Vagina (tissue), 2 donors: ENCODE measurements at regions not wholly inside any gene's neighbourhood (a gene's known extent, or its start where the extent isn't known, plus 50 kb on each side); places are given as distances from the start of the nearest gene placed in this dataset.

ENCODE experiments used
- POLR2AphosphoS5 ChIP-seq, 2 donors: sonication (generic); formaldehyde crosslinking; IDR thresholded peaks; one replicate each; pipeline ENCODE4 v1.9.0; 2017; ENCODE audit warnings: antibody characterized with exemption in 2 of 2, mild to moderate bottlenecking in 2 of 2, low read depth in 1 of 2; ENCODE audit not compliant: insufficient read depth in 1 of 2
- TF ChIP-seq, protein P1 (sequence below), 3 experiments: fragments of 450-650 bp in 2 of 3; fragments of 200-600 bp in 1 of 3; sonication (generic) in 1 of 3; IDR thresholded peaks; one replicate each; pipeline ENCODE4 v1.5.1; 2017 to 2019; ENCODE audit warnings: antibody characterized with exemption in 3 of 3, mild to moderate bottlenecking in 2 of 3, moderate library complexity in 2 of 3

DNA sequence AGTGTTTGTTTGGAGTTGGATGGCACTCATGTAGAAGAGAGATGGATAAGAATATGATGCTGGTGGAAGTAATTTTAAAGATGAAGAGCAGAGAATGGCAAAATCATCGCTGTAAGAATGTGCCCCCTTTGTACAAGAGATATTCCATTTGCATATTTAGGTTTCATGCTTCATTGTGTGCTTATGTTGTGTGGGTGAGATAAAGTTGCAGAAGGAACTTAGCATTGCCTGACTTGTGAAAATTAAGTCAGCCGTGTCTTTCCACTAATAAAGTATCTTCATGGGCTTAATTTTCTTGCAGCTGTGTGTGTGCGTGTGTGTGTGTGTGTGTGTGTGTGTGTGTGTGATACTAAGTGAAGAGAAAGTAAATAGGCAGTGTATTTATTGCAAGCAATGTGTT is 381.9 kb downstream of the OTUD1 start:
- TF ChIP-seq, protein P1, sequence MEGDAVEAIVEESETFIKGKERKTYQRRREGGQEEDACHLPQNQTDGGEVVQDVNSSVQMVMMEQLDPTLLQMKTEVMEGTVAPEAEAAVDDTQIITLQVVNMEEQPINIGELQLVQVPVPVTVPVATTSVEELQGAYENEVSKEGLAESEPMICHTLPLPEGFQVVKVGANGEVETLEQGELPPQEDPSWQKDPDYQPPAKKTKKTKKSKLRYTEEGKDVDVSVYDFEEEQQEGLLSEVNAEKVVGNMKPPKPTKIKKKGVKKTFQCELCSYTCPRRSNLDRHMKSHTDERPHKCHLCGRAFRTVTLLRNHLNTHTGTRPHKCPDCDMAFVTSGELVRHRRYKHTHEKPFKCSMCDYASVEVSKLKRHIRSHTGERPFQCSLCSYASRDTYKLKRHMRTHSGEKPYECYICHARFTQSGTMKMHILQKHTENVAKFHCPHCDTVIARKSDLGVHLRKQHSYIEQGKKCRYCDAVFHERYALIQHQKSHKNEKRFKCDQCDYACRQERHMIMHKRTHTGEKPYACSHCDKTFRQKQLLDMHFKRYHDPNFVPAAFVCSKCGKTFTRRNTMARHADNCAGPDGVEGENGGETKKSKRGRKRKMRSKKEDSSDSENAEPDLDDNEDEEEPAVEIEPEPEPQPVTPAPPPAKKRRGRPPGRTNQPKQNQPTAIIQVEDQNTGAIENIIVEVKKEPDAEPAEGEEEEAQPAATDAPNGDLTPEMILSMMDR (IDR thresholded peaks at IDR 0.05): no peak
- TF ChIP-seq POLR2AphosphoS5 (IDR thresholded peaks at IDR 0.05; ENCODE audit: insufficient read depth in 1 of 2, low read depth in 1 of 2): no peak
